HG03039 (cell line): ENCODE measurements at regions not wholly inside any gene's neighbourhood (a gene's known extent, or its start where the extent isn't known, plus 50 kb on each side); places are given as distances from the start of the nearest gene placed in this dataset.

Source experiments
- ATAC-seq: cut with Tn5 transposase; IDR thresholded peaks from one replicate; pipeline ENCODE4 v1.9.1; 2021; ENCODE audit warnings: mild to moderate bottlenecking, moderate library complexity; ENCODE audit not compliant: unreplicated experiment

GRCh38 chr17:79296243-79296642 lies 221.6 kb downstream of the ENGASE start:
- ATAC-seq, result no peak

- no peak for ATAC-seq
Observed at GRCh38 chr17:79295307-79295706, 220.7 kb downstream of the ENGASE start.

GRCh38 chr17:79294459-79295071 lies 219.9 kb downstream of the ENGASE start:
- ATAC-seq, result no peak

GRCh38 chr17:79292501-79292900 lies 217.9 kb downstream of the ENGASE start:
- ATAC-seq, result no peak

- ATAC-seq, result no peak
Observed at GRCh38 chr17:79291391-79291790, 216.8 kb downstream of the ENGASE start.

GRCh38 chr17:79290726-79291125 lies 216.1 kb downstream of the ENGASE start:
- no peak for ATAC-seq

- ATAC-seq, result no peak
Observed at GRCh38 chr17:79288950-79289349, 214.3 kb downstream of the ENGASE start.

- ATAC-seq, result no peak
Observed at GRCh38 chr17:79286440-79286839, 211.8 kb downstream of the ENGASE start.

GRCh38 chr17:79285973-79286372 lies 211.3 kb downstream of the ENGASE start:
- ATAC-seq, result no peak

- no peak for ATAC-seq
Observed at GRCh38 chr17:79282294-79282693, 207.7 kb downstream of the ENGASE start.

GRCh38 chr17:79281803-79282202 lies 207.2 kb downstream of the ENGASE start:
- ATAC-seq, result no peak

- no peak for ATAC-seq
Observed at GRCh38 chr17:79280866-79281572, 206.4 kb downstream of the ENGASE start.

GRCh38 chr17:79280010-79280409 lies 205.4 kb downstream of the ENGASE start:
- no peak for ATAC-seq

GRCh38 chr17:79279320-79279719 lies 204.7 kb downstream of the ENGASE start:
- ATAC-seq, result no peak

- ATAC-seq, result no peak
Observed at GRCh38 chr17:79276821-79277220, 202.2 kb downstream of the ENGASE start.

GRCh38 chr17:79273660-79274059 lies 199.0 kb downstream of the ENGASE start:
- ATAC-seq, result no peak

GRCh38 chr17:79272666-79273219 lies 198.1 kb downstream of the ENGASE start:
- no peak for ATAC-seq

- ATAC-seq, result no peak
Observed at GRCh38 chr17:79272220-79272619, 197.6 kb downstream of the ENGASE start.

- ATAC-seq, result no peak
Observed at GRCh38 chr17:79269620-79270019, 195.0 kb downstream of the ENGASE start.

- ATAC-seq, result no peak
Observed at GRCh38 chr17:79263191-79263590, 188.6 kb downstream of the ENGASE start.

GRCh38 chr17:79262624-79263023 lies 188.0 kb downstream of the ENGASE start:
- ATAC-seq, result no peak

GRCh38 chr17:79261355-79262072 lies 186.9 kb downstream of the ENGASE start:
- ATAC-seq, result no peak
